ENCODE measurements at regions not wholly inside any gene's neighbourhood (a gene's known extent, or its start where the extent isn't known, plus 50 kb on each side); places are given as distances from the start of the nearest gene placed in this dataset.

GRCh38 chr7:54615-55014, 137.8 kb upstream of the FAM20C start:
- TF ChIP-seq CTCF (IDR thresholded peaks at IDR 0.05) (no peak), POLR2AphosphoS5 (IDR thresholded peaks at IDR 0.05) (no peak)
